GM12878 (cell line): ENCODE measurements at regions not wholly inside any gene's neighbourhood (a gene's known extent, or its start where the extent isn't known, plus 50 kb on each side); places are given as distances from the start of the nearest gene placed in this dataset.

Experiments
- ATAC-seq: fragments of 200-7000 bp; cut with Tn5 transposase; 3 replicates; pipeline ENCODE4 v1.9.1; 2020; ENCODE audit warnings: mild to moderate bottlenecking, moderate library complexity
- BruUV-seq: library from RNA; stranded (reverse); fragments of 400-500 nt; replicated peaks from 2 replicates; lab custom pipeline; 2021; lab: Mats Ljungman, UMichigan
- CTCF ChIA-PET: fragments of 300-600 bp; sonication (Branson Sonifier 250); formaldehyde crosslinking; extraction: SDS; loops from one replicate; lab custom pipeline; 2021; ENCODE audit warnings: inconsistent platforms; lab: Yijun Ruan, JAX
- POLR2A ChIA-PET: fragments of 350-600 bp; formaldehyde crosslinking; extraction: SDS; loops from one replicate; lab custom pipeline; 2021; ENCODE audit warnings: inconsistent platforms; lab: Charles Lee
- RAD21 ChIA-PET: fragments of 300-600 bp; sonication (Branson Sonifier 250); formaldehyde crosslinking; loops from one replicate; lab custom pipeline; 2023; ENCODE audit warnings: antibody characterized with exemption; ENCODE audit not compliant: unreplicated experiment; lab: Charles Lee
- SMC1A ChIA-PET: fragments of 300-600 bp; sonication (Branson Sonifier 250); formaldehyde crosslinking; loops from one replicate; lab custom pipeline; 2023; ENCODE audit not compliant: unreplicated experiment, uncharacterized antibody; lab: Charles Lee
- DNase-seq: peaks from one replicate; pipeline ENCODE4 v3.0.0-alpha.2; 2011; ENCODE audit warnings: low read depth, low spot score
- FAIRE-seq: peaks from 3 replicates; lab custom pipeline; 2011; peaks lifted over from hg19 to GRCh38; lab: Jason Lieb, UNC
- H2AFZ ChIP-seq: 2 replicates; pipeline ENCODE4 v1.6.0; 2011; ENCODE audit warnings: low read depth, low read length, control low read depth; ENCODE audit not compliant: control insufficient read depth
- H3K27ac ChIP-seq: 2 replicates; pipeline ENCODE4 v1.5.1; 2011; ENCODE audit warnings: control low read depth; ENCODE audit not compliant: control insufficient read depth, insufficient read depth
- H3K27me3 ChIP-seq, 2 experiments: replicated peaks in 1 of 2; 2 replicates each; pipeline versions ENCODE4 v1.6.0 to v1.6.1; 2011; ENCODE audit warnings: low read length in 1 of 2; ENCODE audit not compliant: control insufficient read depth in 2 of 2, insufficient read depth in 2 of 2
- H3K36me3 ChIP-seq, 2 experiments: 2 replicates each; pipeline ENCODE4 v1.5.1; 2011; ENCODE audit warnings: low read length in 1 of 2; ENCODE audit not compliant: control insufficient read depth in 2 of 2, insufficient read depth in 2 of 2
- H3K4me1 ChIP-seq: 2 replicates; pipeline ENCODE4 v1.6.1; 2011; ENCODE audit warnings: mild to moderate bottlenecking, low read length, moderate library complexity, mixed read lengths; ENCODE audit not compliant: control insufficient read depth, insufficient read depth
- H3K4me2 ChIP-seq: 2 replicates; pipeline ENCODE4 v1.6.0; 2011; ENCODE audit warnings: control low read depth; ENCODE audit not compliant: control insufficient read depth, insufficient read depth
- H3K4me3 ChIP-seq: fragments of 200-600 bp; sonication (generic); 2 replicates; pipeline ENCODE4 v1.5.1; 2016
- H3K79me2 ChIP-seq: 2 replicates; pipeline ENCODE4 v1.6.0; 2011; ENCODE audit warnings: low read length; ENCODE audit not compliant: control insufficient read depth, insufficient read depth
- H3K9ac ChIP-seq: 2 replicates; pipeline ENCODE4 v1.8.0; 2011; ENCODE audit warnings: low read length, control low read depth, mixed read lengths; ENCODE audit not compliant: control insufficient read depth, insufficient read depth
- H3K9me3 ChIP-seq: replicated peaks from 3 replicates; pipeline ENCODE4 v1.5.1; 2011; ENCODE audit warnings: mild to moderate bottlenecking, low read length; ENCODE audit not compliant: control insufficient read depth, insufficient read depth
- H4K20me1 ChIP-seq: 2 replicates; pipeline ENCODE4 v1.6.0; 2011; ENCODE audit not compliant: control insufficient read depth, insufficient read depth
- ATF7 ChIP-seq: fragments of 450-650 bp; IDR thresholded peaks from 2 replicates; pipeline ENCODE4 v1.6.1; 2016; ENCODE audit warnings: low read depth, mild to moderate bottlenecking
- BACH1 ChIP-seq: fragments of 450-650 bp; IDR thresholded peaks from 2 replicates; pipeline ENCODE4 v1.6.1; 2017; ENCODE audit warnings: mild to moderate bottlenecking, borderline replicate concordance
- BCL11A ChIP-seq: IDR thresholded peaks from 2 replicates; pipeline ENCODE4 v1.6.1; 2011; ENCODE audit warnings: low read depth, low read length
- BMI1 ChIP-seq: fragments of 450-650 bp; IDR thresholded peaks from 2 replicates; pipeline ENCODE4 v1.6.1; 2016; ENCODE audit warnings: mild to moderate bottlenecking, moderate library complexity, borderline replicate concordance
- CBX5 ChIP-seq: sonication (generic); IDR thresholded peaks from 2 replicates; pipeline ENCODE4 v1.6.1; 2016; ENCODE audit warnings: low read depth, moderate library complexity, mild to moderate bottlenecking, inconsistent platforms
- MEF2B ChIP-seq: fragments of 450-650 bp; IDR thresholded peaks from 2 replicates; pipeline ENCODE4 v1.6.1; 2018; ENCODE audit warnings: mild to moderate bottlenecking, moderate library complexity; ENCODE audit not compliant: partially characterized antibody, poor library complexity, severe bottlenecking
- MXI1 ChIP-seq: fragments of 150-350 bp; IDR thresholded peaks from 2 replicates; pipeline ENCODE4 v1.6.1; 2011; ENCODE audit warnings: low read depth, mild to moderate bottlenecking, inconsistent platforms, low read length, improper control_type of control experiment
- NBN ChIP-seq: fragments of 450-650 bp; IDR thresholded peaks from 2 replicates; pipeline ENCODE4 v1.6.1; 2016
- POLR2AphosphoS2 ChIP-seq: IDR thresholded peaks from 2 replicates; pipeline ENCODE4 v1.6.1; 2011; ENCODE audit warnings: low read depth, mild to moderate bottlenecking, low read length, improper control_type of control experiment, moderate library complexity
- POU2F2 ChIP-seq: IDR thresholded peaks from 3 replicates; pipeline ENCODE4 v1.6.1; 2011; ENCODE audit warnings: low read depth, mild to moderate bottlenecking, low read length, borderline replicate concordance
- RELA ChIP-seq: fragments of 450-650 bp; IDR thresholded peaks from 2 replicates; pipeline ENCODE4 v1.8.0; 2014; ENCODE audit warnings: borderline replicate concordance; ENCODE audit not compliant: partially characterized antibody
- ZNF217 ChIP-seq: fragments of 450-650 bp; IDR thresholded peaks from 2 replicates; pipeline ENCODE4 v1.6.1; 2017; ENCODE audit warnings: antibody characterized with exemption, mild to moderate bottlenecking
- ZZZ3 ChIP-seq: IDR thresholded peaks from 2 replicates; pipeline ENCODE4 v1.6.1; 2011; ENCODE audit warnings: low read depth; ENCODE audit not compliant: control insufficient read depth, insufficient read length
- WGBS: methylation state at CpG from one replicate; pipeline ENCODE4 v1.1.6; 2016; ENCODE audit warnings: low lambda C conversion rate; ENCODE audit not compliant: insufficient replicate concordance, insufficient coverage; ENCODE audit errors: missing lambda C conversion rate; 5-methylcytosine and 5-hydroxymethylcytosine counted together
- in situ Hi-C: fragments of 300-500 bp; cut with MboI; formaldehyde crosslinking; loops from 9 replicates; pipeline ENCODE4 v1.14.3; 2018; ENCODE audit warnings: mixed read lengths
- intact Hi-C: fragments of 100-400 bp; cut with micrococcal nuclease; formaldehyde crosslinking; loops from one replicate; pipeline ENCODE4 v1.14.2; 2022; ENCODE audit not compliant: unreplicated experiment
- TF ChIP-seq, protein P1 (sequence below): fragments of 450-650 bp; formaldehyde crosslinking; IDR thresholded peaks from 2 replicates; pipeline ENCODE4 v1.4.0; 2022; ENCODE audit warnings: mild to moderate bottlenecking, moderate library complexity
- TF ChIP-seq, protein P2 (sequence below): IDR thresholded peaks from 2 replicates; pipeline ENCODE4 v1.6.1; 2012; ENCODE audit warnings: low read depth, low read length, improper control_type of control experiment

DNA sequence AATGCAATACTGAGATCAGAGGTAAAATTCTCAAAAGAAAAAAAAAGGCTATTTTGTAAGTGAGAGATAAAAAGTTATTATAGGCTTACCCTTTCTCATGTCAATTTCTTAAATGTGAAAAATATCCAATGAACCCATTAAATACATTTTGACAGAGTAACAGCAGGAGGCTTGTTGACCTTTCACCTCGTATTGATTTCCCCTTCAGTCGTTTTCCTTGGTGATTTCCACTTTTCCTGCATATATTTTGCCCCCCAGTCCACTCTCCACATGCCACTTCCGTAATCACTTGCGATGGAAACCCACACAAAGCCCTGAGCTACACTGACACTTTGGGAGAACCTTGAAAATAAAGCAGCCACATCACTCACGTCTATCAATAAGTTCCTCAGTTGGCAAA, 248.1 kb upstream of the OBI1 start (continued):
- TF ChIP-seq ZZZ3 (no peak), POU2F2 (no peak)
- TF ChIP-seq, protein P1, sequence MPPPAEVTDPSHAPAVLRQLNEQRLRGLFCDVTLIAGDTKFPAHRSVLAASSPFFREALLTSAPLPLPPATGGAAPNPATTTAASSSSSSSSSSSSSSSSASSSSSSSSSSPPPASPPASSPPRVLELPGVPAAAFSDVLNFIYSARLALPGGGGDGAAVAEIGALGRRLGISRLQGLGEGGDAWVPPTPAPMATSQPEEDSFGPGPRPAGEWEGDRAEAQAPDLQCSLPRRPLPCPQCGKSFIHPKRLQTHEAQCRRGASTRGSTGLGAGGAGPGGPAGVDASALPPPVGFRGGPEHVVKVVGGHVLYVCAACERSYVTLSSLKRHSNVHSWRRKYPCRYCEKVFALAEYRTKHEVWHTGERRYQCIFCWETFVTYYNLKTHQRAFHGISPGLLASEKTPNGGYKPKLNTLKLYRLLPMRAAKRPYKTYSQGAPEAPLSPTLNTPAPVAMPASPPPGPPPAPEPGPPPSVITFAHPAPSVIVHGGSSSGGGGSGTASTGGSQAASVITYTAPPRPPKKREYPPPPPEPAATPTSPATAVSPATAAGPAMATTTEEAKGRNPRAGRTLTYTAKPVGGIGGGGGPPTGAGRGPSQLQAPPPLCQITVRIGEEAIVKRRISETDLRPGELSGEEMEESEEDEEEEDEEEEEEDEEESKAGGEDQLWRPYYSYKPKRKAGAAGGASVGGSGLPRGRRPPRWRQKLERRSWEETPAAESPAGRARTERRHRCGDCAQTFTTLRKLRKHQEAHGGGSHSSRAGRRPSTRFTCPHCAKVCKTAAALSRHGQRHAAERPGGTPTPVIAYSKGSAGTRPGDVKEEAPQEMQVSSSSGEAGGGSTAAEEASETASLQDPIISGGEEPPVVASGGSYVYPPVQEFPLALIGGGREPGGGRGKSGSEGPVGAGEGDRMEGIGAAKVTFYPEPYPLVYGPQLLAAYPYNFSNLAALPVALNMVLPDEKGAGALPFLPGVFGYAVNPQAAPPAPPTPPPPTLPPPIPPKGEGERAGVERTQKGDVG (CRISPR knock-in tag): no peak

DNA sequence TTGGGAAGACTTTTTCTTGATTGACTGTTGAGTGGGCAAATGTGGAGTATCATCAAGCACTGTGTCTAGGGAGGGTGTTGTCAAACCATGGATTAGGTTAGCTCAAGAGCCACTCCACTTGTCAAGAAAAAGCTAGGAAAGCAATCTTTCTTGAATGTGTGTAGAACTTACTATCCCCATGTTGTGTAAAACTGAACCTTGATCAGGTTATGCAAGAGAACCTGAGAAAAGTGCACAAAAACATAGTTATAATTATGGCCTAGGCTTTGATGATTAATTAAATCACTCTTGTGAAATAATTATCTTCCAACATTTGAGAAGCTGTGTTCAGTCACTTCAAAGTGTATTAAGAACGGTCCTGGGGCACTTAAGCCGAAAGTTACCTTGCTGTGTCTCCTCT, 238.2 kb upstream of the OBI1 start:
- no peak for FAIRE-seq
- ChIA-PET CTCF (no interaction called here), POLR2A (no interaction called here), SMC1A (no interaction called here), RAD21 (no interaction called here)
- Histone ChIP-seq H2AFZ (no peak overlapping the region), H3K4me1 (no peaks in the 10 kb centered on the region), H3K27me3 (no peaks in the 10 kb centered on the region), H3K9ac (no peak overlapping the region), H3K4me3 (no peak overlapping the region), H4K20me1 (no peaks in the 10 kb centered on the region), H3K36me3 (no peaks in the 10 kb centered on the region), H3K79me2 (no peaks in the 10 kb centered on the region), H3K4me2 (no peak overlapping the region), H3K9me3 (no peaks in the 10 kb centered on the region), H3K27ac (no peak overlapping the region)
- ATAC-seq: no peak
- DNase-seq: no peak
- intact Hi-C loops: no loop called here
- in situ Hi-C loops: no loop called here
- 0% methylated on average over 2 of the region's 2 CpGs for WGBS
- no TSS peak for BruUV-seq
- no peak for TF ChIP-seq POLR2AphosphoS2
- TF ChIP-seq BACH1: no peak
- TF ChIP-seq BMI1: no peak
- no peak for TF ChIP-seq MEF2B
- TF ChIP-seq ZNF217: no peak
- no peak for TF ChIP-seq BCL11A
- TF ChIP-seq RELA: no peak
- TF ChIP-seq, protein P2, sequence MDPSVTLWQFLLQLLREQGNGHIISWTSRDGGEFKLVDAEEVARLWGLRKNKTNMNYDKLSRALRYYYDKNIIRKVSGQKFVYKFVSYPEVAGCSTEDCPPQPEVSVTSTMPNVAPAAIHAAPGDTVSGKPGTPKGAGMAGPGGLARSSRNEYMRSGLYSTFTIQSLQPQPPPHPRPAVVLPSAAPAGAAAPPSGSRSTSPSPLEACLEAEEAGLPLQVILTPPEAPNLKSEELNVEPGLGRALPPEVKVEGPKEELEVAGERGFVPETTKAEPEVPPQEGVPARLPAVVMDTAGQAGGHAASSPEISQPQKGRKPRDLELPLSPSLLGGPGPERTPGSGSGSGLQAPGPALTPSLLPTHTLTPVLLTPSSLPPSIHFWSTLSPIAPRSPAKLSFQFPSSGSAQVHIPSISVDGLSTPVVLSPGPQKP: no peak
- TF ChIP-seq NBN: no peak
- no peak for TF ChIP-seq MXI1
- TF ChIP-seq ATF7: no peak
- TF ChIP-seq CBX5: no peak
